Loucy (cell line): ENCODE measurements at regions not wholly inside any gene's neighbourhood (a gene's known extent, or its start where the extent isn't known, plus 50 kb on each side); places are given as distances from the start of the nearest gene placed in this dataset.

ENCODE experiments used
- EZH2phosphoT487 ChIP-seq: fragments of 200-600 bp; IDR thresholded peaks from 2 replicates; pipeline ENCODE4 v1.6.1; 2018; ENCODE audit warnings: antibody characterized with exemption, mild to moderate bottlenecking, moderate library complexity, borderline replicate concordance
- TF ChIP-seq, protein P1 (sequence below): fragments of 200-600 bp; sonication (generic); conservative IDR thresholded peaks from 2 replicates; pipeline ENCODE4 v1.5.1; 2014; ENCODE audit warnings: mild to moderate bottlenecking, antibody characterized with exemption, low read length

DNA sequence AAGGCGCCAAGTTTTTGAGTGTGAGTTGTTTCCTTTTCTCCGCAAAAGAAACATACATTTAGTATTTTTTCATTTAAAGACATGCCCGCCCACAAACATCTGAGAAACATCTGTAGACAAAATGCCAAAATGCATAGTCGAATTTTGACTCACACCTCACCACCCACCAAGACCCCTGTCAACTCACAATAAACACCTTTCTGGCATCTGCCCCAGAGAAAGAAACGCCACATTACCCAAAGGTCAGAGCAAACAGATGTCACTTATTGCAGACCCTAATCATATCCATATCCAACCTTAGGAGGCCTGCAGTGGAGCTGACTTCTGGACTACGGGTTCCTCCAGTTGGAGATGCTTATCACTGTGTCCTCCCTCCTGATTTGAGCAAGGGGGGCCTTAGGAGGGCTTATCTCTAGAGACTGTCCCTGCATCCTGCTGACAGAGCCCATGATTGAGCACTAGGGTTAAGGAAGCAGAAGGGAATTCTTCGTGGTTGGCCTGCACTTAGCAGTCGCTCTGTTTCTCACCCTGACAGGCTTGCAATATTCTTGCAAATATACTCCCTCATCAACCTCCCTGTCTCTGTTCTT lies 90.5 kb upstream of the TBX18 start:
- TF ChIP-seq, protein P1, sequence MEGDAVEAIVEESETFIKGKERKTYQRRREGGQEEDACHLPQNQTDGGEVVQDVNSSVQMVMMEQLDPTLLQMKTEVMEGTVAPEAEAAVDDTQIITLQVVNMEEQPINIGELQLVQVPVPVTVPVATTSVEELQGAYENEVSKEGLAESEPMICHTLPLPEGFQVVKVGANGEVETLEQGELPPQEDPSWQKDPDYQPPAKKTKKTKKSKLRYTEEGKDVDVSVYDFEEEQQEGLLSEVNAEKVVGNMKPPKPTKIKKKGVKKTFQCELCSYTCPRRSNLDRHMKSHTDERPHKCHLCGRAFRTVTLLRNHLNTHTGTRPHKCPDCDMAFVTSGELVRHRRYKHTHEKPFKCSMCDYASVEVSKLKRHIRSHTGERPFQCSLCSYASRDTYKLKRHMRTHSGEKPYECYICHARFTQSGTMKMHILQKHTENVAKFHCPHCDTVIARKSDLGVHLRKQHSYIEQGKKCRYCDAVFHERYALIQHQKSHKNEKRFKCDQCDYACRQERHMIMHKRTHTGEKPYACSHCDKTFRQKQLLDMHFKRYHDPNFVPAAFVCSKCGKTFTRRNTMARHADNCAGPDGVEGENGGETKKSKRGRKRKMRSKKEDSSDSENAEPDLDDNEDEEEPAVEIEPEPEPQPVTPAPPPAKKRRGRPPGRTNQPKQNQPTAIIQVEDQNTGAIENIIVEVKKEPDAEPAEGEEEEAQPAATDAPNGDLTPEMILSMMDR = no peak
- no peak for TF ChIP-seq EZH2phosphoT487
